ENCODE measurements at regions not wholly inside any gene's neighbourhood (a gene's known extent, or its start where the extent isn't known, plus 50 kb on each side); places are given as distances from the start of the nearest gene placed in this dataset.

- TF ChIP-seq CTCF (IDR thresholded peaks at IDR 0.05): no peak
- TF ChIP-seq EP300 (IDR thresholded peaks at IDR 0.05): no peak
- no peak for TF ChIP-seq POLR2A (IDR thresholded peaks at IDR 0.05)
Observed at GRCh38 chr2:52210161-52210560, 1178.2 kb upstream of the NRXN1 start.

Data from sigmoid colon (tissue), 4 donors.